Keratinocyte (primary cell): ENCODE measurements at regions not wholly inside any gene's neighbourhood (a gene's known extent, or its start where the extent isn't known, plus 50 kb on each side); places are given as distances from the start of the nearest gene placed in this dataset.

Experiments used
- DNase-seq: peaks from one replicate; pipeline ENCODE4 v3.0.0-alpha.2; 2011; ENCODE audit warnings: low read depth, missing footprints, low spot score
- FAIRE-seq: peaks from 2 replicates; lab custom pipeline; 2011; peaks lifted over from hg19 to GRCh38; lab: Jason Lieb, UNC
- H2AFZ ChIP-seq: 2 replicates; pipeline ENCODE4 v1.6.0; 2012; ENCODE audit warnings: low read length, control low read depth, inconsistent platforms; ENCODE audit not compliant: control insufficient read depth
- H3K27ac ChIP-seq: 2 replicates; pipeline ENCODE4 v1.5.1; 2011; ENCODE audit warnings: low read length; ENCODE audit not compliant: control insufficient read depth, insufficient read depth
- H3K27me3 ChIP-seq: 3 replicates; pipeline ENCODE4 v1.6.0; 2011; ENCODE audit warnings: low read length; ENCODE audit not compliant: control insufficient read depth, insufficient read depth; ENCODE audit errors: extremely low read depth
- H3K36me3 ChIP-seq, 2 experiments: 2 replicates in 1 of 2; 3 replicates in 1 of 2; pipeline ENCODE4 v1.5.1; 2011; ENCODE audit warnings: low read length in 2 of 2, mild to moderate bottlenecking in 1 of 2; ENCODE audit not compliant: control insufficient read depth in 2 of 2, insufficient read depth in 2 of 2; ENCODE audit errors: extremely low read depth in 1 of 2
- H3K4me1 ChIP-seq: 3 replicates; pipeline ENCODE4 v1.5.1; 2011; ENCODE audit warnings: low read length; ENCODE audit not compliant: control insufficient read depth, insufficient read depth; ENCODE audit errors: extremely low read depth
- H3K4me2 ChIP-seq: 3 replicates; pipeline ENCODE4 v1.6.0; 2011; ENCODE audit warnings: low read depth, low read length; ENCODE audit not compliant: control insufficient read depth, insufficient read depth; ENCODE audit errors: extremely low read depth
- H3K4me3 ChIP-seq, 3 experiments: fragments of 200-600 bp in 1 of 3; sonication (generic) in 1 of 3; 2 replicates in 2 of 3; 3 replicates in 1 of 3; pipeline ENCODE4 v1.5.1; 2011 to 2016; ENCODE audit warnings: low read length in 3 of 3, mild to moderate bottlenecking in 3 of 3, control low read depth in 2 of 3, inconsistent platforms in 1 of 3, low read depth in 1 of 3, mixed read lengths in 1 of 3, mixed run types in 1 of 3, moderate library complexity in 1 of 3; ENCODE audit not compliant: control insufficient read depth in 2 of 3, insufficient read depth in 2 of 3; ENCODE audit errors: extremely low read depth in 1 of 3
- H3K79me2 ChIP-seq: 2 replicates; pipeline ENCODE4 v1.6.0; 2012; ENCODE audit warnings: low read length; ENCODE audit not compliant: control insufficient read depth, insufficient read depth
- H3K9ac ChIP-seq: 3 replicates; pipeline ENCODE4 v1.6.0; 2011; ENCODE audit warnings: low read length; ENCODE audit not compliant: control insufficient read depth, insufficient read depth; ENCODE audit errors: extremely low read depth
- H3K9me1 ChIP-seq: 3 replicates; pipeline ENCODE4 v1.6.0; 2011; ENCODE audit warnings: low read length; ENCODE audit not compliant: control insufficient read depth, insufficient read depth; ENCODE audit errors: extremely low read depth
- H3K9me3 ChIP-seq: 2 replicates; pipeline ENCODE4 v1.5.1; 2012; ENCODE audit warnings: low read depth, low read length; ENCODE audit not compliant: control insufficient read depth
- H4K20me1 ChIP-seq: 3 replicates; pipeline ENCODE4 v1.6.0; 2011; ENCODE audit warnings: low read length; ENCODE audit not compliant: control insufficient read depth, insufficient read depth; ENCODE audit errors: extremely low read depth
- EZH2 ChIP-seq: IDR thresholded peaks from one replicate; pipeline ENCODE4 v1.6.1; 2012; ENCODE audit warnings: inconsistent platforms, mild to moderate bottlenecking, low read length, moderate library complexity
- dilution Hi-C: fragments of 300-500 bp; cut with MboI; formaldehyde crosslinking; loops from one replicate; pipeline ENCODE4 v1.7.0; 2020; ENCODE audit warnings: low sequenced_read_pairs; ENCODE audit not compliant: extremely low pct_ligation_motif_present
- TF ChIP-seq, protein P1 (sequence below), 3 experiments: IDR thresholded peaks in 1 of 3; conservative IDR thresholded peaks in 1 of 3; optimal IDR thresholded peaks in 1 of 3; 2 replicates in 2 of 3; 3 replicates in 1 of 3; pipeline versions ENCODE3 to v1.5.1; 2011; ENCODE audit warnings: low read length in 3 of 3, mild to moderate bottlenecking in 3 of 3, moderate library complexity in 2 of 3, control low read depth in 1 of 3, inconsistent platforms in 1 of 3; ENCODE audit not compliant: insufficient read depth in 2 of 3; ENCODE audit errors: extremely low read depth in 1 of 3

DNA sequence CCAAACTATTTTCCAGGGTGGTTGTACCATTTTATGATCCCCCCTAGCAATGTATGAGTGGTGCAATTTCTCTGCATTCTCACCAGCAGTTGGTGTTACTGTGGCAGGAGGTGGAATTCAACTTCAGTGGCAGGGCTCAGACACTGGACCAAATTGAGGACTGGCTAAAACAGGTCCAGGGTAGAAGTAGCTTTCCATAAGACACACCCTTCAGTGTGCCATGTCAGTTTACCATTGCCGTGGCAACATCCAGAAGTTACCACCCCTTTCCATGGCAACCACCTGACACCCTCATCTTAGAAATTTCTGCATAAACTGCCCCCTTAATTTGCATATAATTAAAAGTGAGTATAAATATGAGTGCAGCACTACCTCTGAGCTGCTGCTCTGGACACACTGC is 180.7 kb upstream of the GGTLC1 start:
- Histone ChIP-seq H3K9me3 (no peaks in the 10 kb centered on the region), H3K36me3 (no peaks in the 10 kb centered on the region), H3K27ac (no peak overlapping the region), H3K79me2 (no peaks in the 10 kb centered on the region), H3K4me1 (no peaks in the 10 kb centered on the region), H3K4me3 (no peak overlapping the region), H3K4me2 (no peak overlapping the region), H3K9me1 (no peaks in the 10 kb centered on the region), H2AFZ (no peak overlapping the region), H4K20me1 (no peaks in the 10 kb centered on the region), H3K9ac (no peak overlapping the region), H3K27me3 (peaks cover 3% of the 10 kb centered on the region)
- no peak for DNase-seq
- FAIRE-seq = no peak
- dilution Hi-C loops = no loop called here
- TF ChIP-seq, protein P1, sequence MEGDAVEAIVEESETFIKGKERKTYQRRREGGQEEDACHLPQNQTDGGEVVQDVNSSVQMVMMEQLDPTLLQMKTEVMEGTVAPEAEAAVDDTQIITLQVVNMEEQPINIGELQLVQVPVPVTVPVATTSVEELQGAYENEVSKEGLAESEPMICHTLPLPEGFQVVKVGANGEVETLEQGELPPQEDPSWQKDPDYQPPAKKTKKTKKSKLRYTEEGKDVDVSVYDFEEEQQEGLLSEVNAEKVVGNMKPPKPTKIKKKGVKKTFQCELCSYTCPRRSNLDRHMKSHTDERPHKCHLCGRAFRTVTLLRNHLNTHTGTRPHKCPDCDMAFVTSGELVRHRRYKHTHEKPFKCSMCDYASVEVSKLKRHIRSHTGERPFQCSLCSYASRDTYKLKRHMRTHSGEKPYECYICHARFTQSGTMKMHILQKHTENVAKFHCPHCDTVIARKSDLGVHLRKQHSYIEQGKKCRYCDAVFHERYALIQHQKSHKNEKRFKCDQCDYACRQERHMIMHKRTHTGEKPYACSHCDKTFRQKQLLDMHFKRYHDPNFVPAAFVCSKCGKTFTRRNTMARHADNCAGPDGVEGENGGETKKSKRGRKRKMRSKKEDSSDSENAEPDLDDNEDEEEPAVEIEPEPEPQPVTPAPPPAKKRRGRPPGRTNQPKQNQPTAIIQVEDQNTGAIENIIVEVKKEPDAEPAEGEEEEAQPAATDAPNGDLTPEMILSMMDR (optimal IDR thresholded peaks at IDR 0.05 in 1 of 3, IDR thresholded peaks at IDR 0.05 in 1 of 3, conservative IDR thresholded peaks at IDR 0.05 in 1 of 3; ENCODE audit: extremely low read depth in 1 of 3, insufficient read depth in 2 of 3, low read length in 3 of 3) = no peak
- no peak for TF ChIP-seq EZH2

DNA sequence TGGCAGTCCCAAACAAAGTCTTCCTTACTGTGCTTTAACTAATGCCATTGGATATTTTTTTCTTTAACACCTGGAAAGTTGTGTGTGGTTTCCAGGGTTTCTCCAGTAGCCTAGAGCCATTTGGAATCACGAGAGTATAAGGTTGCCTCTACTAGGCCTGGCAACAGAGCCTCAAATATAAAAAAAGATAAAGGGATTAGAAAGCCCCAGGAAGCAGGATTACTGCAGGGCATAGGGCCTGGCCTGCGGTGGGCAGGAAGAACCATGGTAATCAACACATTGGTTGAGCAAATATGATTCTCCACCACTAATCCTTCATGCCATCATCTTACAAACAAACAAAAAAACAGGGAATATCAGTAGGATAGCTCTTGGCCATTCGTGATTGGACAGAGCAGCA is 177.8 kb upstream of the GGTLC1 start:
- Histone ChIP-seq H3K36me3 (no peaks in the 10 kb centered on the region), H3K4me1 (no peaks in the 10 kb centered on the region), H3K4me2 (no peak overlapping the region), H3K9me3 (no peaks in the 10 kb centered on the region), H3K79me2 (no peaks in the 10 kb centered on the region), H3K27me3 (no peaks in the 10 kb centered on the region), H3K9me1 (no peaks in the 10 kb centered on the region), H3K27ac (no peak overlapping the region), H2AFZ (no peak overlapping the region), H4K20me1 (no peaks in the 10 kb centered on the region), H3K4me3 (no peak overlapping the region), H3K9ac (no peak overlapping the region)
- TF ChIP-seq EZH2 = no peak
- TF ChIP-seq, protein P1 (optimal IDR thresholded peaks at IDR 0.05 in 1 of 3, IDR thresholded peaks at IDR 0.05 in 1 of 3, conservative IDR thresholded peaks at IDR 0.05 in 1 of 3; ENCODE audit: extremely low read depth in 1 of 3, insufficient read depth in 2 of 3, low read length in 3 of 3) = no peak
- DNase-seq (no peak), FAIRE-seq (no peak)
- dilution Hi-C loops = no loop called here
